BJ (cell line): ENCODE measurements at regions not wholly inside any gene's neighbourhood (a gene's known extent, or its start where the extent isn't known, plus 50 kb on each side); places are given as distances from the start of the nearest gene placed in this dataset.

ENCODE experiments used
- CTCF ChIA-PET: fragments of 350-600 bp; formaldehyde crosslinking; extraction: SDS; loops from one replicate; lab custom pipeline; 2021; ENCODE audit warnings: antibody characterized with exemption, inconsistent platforms; lab: Yijun Ruan, JAX
- POLR2A ChIA-PET: fragments of 300-600 bp; sonication (Branson Sonifier 250); formaldehyde crosslinking; extraction: SDS; loops from one replicate; lab custom pipeline; 2021; ENCODE audit warnings: antibody characterized with exemption; lab: Charles Lee
- DNase-seq: peaks from one replicate; pipeline ENCODE4 v3.0.0-alpha.2; 2011; ENCODE audit warnings: low read depth
- H3K27me3 ChIP-seq: 2 replicates; pipeline ENCODE4 v1.6.0; 2011; ENCODE audit warnings: low read length; ENCODE audit not compliant: control insufficient read depth, insufficient read depth
- H3K36me3 ChIP-seq: 2 replicates; pipeline ENCODE4 v1.5.1; 2011; ENCODE audit warnings: low read length; ENCODE audit not compliant: control insufficient read depth, insufficient read depth
- H3K4me3 ChIP-seq: 2 replicates; pipeline ENCODE4 v1.5.1; 2011; ENCODE audit warnings: low read depth, mild to moderate bottlenecking, control low read depth, low read length
- TF ChIP-seq, protein P1 (sequence below): IDR thresholded peaks from 2 replicates; pipeline ENCODE4 v1.5.1; 2011; ENCODE audit warnings: low read depth, mild to moderate bottlenecking, control low read depth, inconsistent platforms, low read length, moderate library complexity; ENCODE audit not compliant: insufficient read depth

- POLR2A ChIA-PET = no interaction called here
- CTCF ChIA-PET = interaction anchor here (0.8 kb wide), 1 partner anchor 68 kb away, joined by 4 read pairs; no protein-coding TSS in a partner anchor
- Histone ChIP-seq H3K4me3 (no peak overlapping the region), H3K36me3 (no peaks in the 10 kb centered on the region), H3K27me3 (no peaks in the 10 kb centered on the region)
- TF ChIP-seq, protein P1, sequence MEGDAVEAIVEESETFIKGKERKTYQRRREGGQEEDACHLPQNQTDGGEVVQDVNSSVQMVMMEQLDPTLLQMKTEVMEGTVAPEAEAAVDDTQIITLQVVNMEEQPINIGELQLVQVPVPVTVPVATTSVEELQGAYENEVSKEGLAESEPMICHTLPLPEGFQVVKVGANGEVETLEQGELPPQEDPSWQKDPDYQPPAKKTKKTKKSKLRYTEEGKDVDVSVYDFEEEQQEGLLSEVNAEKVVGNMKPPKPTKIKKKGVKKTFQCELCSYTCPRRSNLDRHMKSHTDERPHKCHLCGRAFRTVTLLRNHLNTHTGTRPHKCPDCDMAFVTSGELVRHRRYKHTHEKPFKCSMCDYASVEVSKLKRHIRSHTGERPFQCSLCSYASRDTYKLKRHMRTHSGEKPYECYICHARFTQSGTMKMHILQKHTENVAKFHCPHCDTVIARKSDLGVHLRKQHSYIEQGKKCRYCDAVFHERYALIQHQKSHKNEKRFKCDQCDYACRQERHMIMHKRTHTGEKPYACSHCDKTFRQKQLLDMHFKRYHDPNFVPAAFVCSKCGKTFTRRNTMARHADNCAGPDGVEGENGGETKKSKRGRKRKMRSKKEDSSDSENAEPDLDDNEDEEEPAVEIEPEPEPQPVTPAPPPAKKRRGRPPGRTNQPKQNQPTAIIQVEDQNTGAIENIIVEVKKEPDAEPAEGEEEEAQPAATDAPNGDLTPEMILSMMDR = no peak
- no peak for DNase-seq
Measured at GRCh38 chr5:167631191-167631590, 660.3 kb upstream of the WWC1 start.

GRCh38 chr5:167633114-167633513 is 658.3 kb upstream of the WWC1 start:
- Histone ChIP-seq H3K36me3 (no peaks in the 10 kb centered on the region), H3K4me3 (no peak overlapping the region), H3K27me3 (no peaks in the 10 kb centered on the region)
- no peak for DNase-seq
- CTCF ChIA-PET = interaction anchor here (0.7 kb wide), 1 partner anchor 311 kb away, joined by 3 read pairs; no protein-coding TSS in a partner anchor
- TF ChIP-seq, protein P1 = no peak
- POLR2A ChIA-PET = no interaction called here

- CTCF ChIA-PET = interaction anchor here (0.7 kb wide), 1 partner anchor 310 kb away, joined by 3 read pairs; no protein-coding TSS in a partner anchor
- POLR2A ChIA-PET = no interaction called here
- peak; percentile 97 for DNase-seq
- H3K27me3 ChIP-seq = no peaks in the 10 kb centered on the region
- no peaks in the 10 kb centered on the region for H3K36me3 ChIP-seq
- TF ChIP-seq, protein P1 = no peak
- H3K4me3 ChIP-seq = no peak overlapping the region
Measured at GRCh38 chr5:167633931-167634341, 657.5 kb upstream of the WWC1 start.

DNA sequence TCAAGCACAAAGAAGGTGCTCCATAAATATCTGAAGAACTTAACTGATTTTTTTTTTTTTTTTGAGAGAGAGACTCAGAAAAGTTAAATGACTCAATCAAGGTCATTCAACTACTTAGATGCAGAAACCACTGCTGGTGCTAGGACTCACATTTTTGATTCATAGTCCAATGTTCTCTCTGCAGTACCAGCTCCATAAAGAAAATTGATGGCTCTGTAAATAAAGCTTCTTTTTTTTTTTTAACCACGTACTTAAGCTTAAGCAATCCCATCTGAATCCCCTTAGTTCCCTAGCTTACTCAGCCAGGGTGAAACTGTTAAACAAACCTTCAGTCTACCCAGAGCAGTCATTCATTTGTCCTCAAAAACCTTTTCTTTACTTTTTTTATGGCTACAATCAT is 657.0 kb upstream of the WWC1 start:
- CTCF ChIA-PET = interaction anchor here (0.7 kb wide), 1 partner anchor 11 kb away, joined by 3 read pairs; no protein-coding TSS in a partner anchor
- no peak overlapping the region for H3K4me3 ChIP-seq

GRCh38 chr5:167638816-167639215 is 652.6 kb upstream of the WWC1 start:
- ChIA-PET POLR2A (no interaction called here), CTCF (interaction anchor here (1.0 to 1.2 kb wide), 2 partner anchors 12 to 83 kb away, joined by 3 to 5 read pairs; no protein-coding TSS in a partner anchor)
- DNase-seq = no peak
- no peaks in the 10 kb centered on the region for H3K27me3 ChIP-seq
- no peaks in the 10 kb centered on the region for H3K36me3 ChIP-seq
- TF ChIP-seq, protein P1 = no peak
- H3K4me3 ChIP-seq = no peak overlapping the region

More for the DNA sequence above, 657.0 kb upstream of the WWC1 start:
- TF ChIP-seq, protein P1 = no peak
- H3K36me3 ChIP-seq = no peaks in the 10 kb centered on the region
- POLR2A ChIA-PET = no interaction called here
- H3K27me3 ChIP-seq = no peaks in the 10 kb centered on the region
- peak; percentile 87 for DNase-seq
